ENCODE measurements at regions not wholly inside any gene's neighbourhood (a gene's known extent, or its start where the extent isn't known, plus 50 kb on each side); places are given as distances from the start of the nearest gene placed in this dataset.

DNA sequence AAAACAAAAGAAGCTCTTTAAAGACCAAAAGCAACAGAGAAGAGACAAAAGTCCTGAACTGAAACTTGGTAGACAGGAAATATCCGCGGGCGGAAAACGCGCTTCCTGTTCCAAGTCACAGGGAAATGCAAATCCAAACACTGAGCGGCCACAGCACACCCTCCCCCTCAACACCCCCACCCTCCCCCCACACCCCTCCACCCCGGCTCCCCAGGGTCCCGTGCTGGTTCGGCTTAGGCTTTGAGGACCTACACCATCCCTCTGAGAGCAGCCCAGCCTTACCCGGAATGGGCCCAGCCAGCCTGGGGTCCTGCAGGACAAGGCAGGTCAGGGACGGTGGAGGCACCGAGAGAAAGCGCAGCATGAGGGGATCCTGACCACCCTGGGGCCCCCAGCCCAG lies 160.4 kb downstream of the BRD1 start:
- no peak for TF ChIP-seq EP300 (IDR thresholded peaks at IDR 0.05)
- TF ChIP-seq, protein P1, sequence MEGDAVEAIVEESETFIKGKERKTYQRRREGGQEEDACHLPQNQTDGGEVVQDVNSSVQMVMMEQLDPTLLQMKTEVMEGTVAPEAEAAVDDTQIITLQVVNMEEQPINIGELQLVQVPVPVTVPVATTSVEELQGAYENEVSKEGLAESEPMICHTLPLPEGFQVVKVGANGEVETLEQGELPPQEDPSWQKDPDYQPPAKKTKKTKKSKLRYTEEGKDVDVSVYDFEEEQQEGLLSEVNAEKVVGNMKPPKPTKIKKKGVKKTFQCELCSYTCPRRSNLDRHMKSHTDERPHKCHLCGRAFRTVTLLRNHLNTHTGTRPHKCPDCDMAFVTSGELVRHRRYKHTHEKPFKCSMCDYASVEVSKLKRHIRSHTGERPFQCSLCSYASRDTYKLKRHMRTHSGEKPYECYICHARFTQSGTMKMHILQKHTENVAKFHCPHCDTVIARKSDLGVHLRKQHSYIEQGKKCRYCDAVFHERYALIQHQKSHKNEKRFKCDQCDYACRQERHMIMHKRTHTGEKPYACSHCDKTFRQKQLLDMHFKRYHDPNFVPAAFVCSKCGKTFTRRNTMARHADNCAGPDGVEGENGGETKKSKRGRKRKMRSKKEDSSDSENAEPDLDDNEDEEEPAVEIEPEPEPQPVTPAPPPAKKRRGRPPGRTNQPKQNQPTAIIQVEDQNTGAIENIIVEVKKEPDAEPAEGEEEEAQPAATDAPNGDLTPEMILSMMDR (IDR thresholded peaks at IDR 0.05) = no peak
